Ovary (tissue), 3 donors: ENCODE measurements at regions not wholly inside any gene's neighbourhood (a gene's known extent, or its start where the extent isn't known, plus 50 kb on each side); places are given as distances from the start of the nearest gene placed in this dataset.

Experiments used
- CTCF ChIP-seq, 3 donors: fragments of 450-650 bp in 2 of 3; fragments of 200-600 bp in 1 of 3; IDR thresholded peaks; one replicate each; pipeline versions ENCODE4 v1.5.1 to v1.8.0; 2016 to 2022; ENCODE audit warnings: antibody characterized with exemption in 3 of 3, mild to moderate bottlenecking in 1 of 3
- EP300 ChIP-seq: sonication (generic); formaldehyde crosslinking; IDR thresholded peaks from one replicate; pipeline ENCODE4 v1.6.1; 2017; ENCODE audit warnings: antibody characterized with exemption
- POLR2A ChIP-seq: fragments of 450-650 bp; IDR thresholded peaks from one replicate; pipeline ENCODE4 v1.6.1; 2017; ENCODE audit warnings: antibody characterized with exemption, mild to moderate bottlenecking, moderate library complexity
- donor health status: DM: no; HTN: no; CAD: no.

- TF ChIP-seq POLR2A (no peak), CTCF (IDR thresholded peaks at IDR 0.05) (no peak), EP300 (no peak)
These were observed 310.2 kb upstream of the REG3G start for GRCh38 chr2:78715293-78715692.
